ENCODE measurements at regions not wholly inside any gene's neighbourhood (a gene's known extent, or its start where the extent isn't known, plus 50 kb on each side); places are given as distances from the start of the nearest gene placed in this dataset.

DNA sequence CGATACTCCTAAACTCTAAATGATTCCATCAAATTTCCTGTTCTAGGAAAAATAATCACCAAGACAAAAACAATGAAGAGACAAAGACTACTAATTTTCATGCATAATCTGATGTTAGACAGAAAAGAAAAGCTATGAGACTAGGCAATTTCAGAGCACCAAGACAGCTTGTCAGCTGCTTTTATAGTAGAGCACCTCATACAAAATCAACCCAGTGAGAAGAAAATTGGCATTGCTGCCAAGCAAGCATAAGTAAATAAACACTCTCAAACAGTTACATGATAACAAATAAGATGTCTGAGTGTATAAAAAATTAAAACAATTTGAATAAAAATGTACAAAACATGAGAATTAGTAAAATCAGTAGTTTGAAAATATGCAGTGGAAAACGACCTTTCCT is 1544.6 kb downstream of the C4orf33 start:
- no peaks in the 10 kb centered on the region for H4K20me1 ChIP-seq (ENCODE audit: insufficient read depth, low read length)
- H2AFZ ChIP-seq (ENCODE audit: low read depth, low read length): no peak overlapping the region
- H3K9ac ChIP-seq (ENCODE audit: low read length): no peak overlapping the region
- no peaks in the 10 kb centered on the region for H3K4me1 ChIP-seq (ENCODE audit: low read length)
- H3K36me3 ChIP-seq (replicated peaks; ENCODE audit: low read depth, low read length): no peaks in the 10 kb centered on the region
- H3K27ac ChIP-seq (ENCODE audit: low read length): no peak overlapping the region
- H3K4me2 ChIP-seq (ENCODE audit: low read length): no peak overlapping the region
- no peaks in the 10 kb centered on the region for H3K9me3 ChIP-seq (ENCODE audit: insufficient read depth, low read length)
- TF ChIP-seq CTCF (IDR thresholded peaks at IDR 0.05; ENCODE audit: low read depth, low read length) (no peak), EZH2phosphoT487 (IDR thresholded peaks at IDR 0.05; ENCODE audit: low read depth) (no peak)
- no peaks in the 10 kb centered on the region for H3K79me2 ChIP-seq (ENCODE audit: low read length)
- H3K4me3 ChIP-seq (ENCODE audit: low read length): no peak overlapping the region
- H3K27me3 ChIP-seq (ENCODE audit: low read depth, low read length): no peaks in the 10 kb centered on the region

- no peaks in the 10 kb centered on the region for H3K36me3 ChIP-seq (replicated peaks; ENCODE audit: low read depth, low read length)
- H2AFZ ChIP-seq (ENCODE audit: low read depth, low read length): no peak overlapping the region
- no peaks in the 10 kb centered on the region for H3K9me3 ChIP-seq (ENCODE audit: insufficient read depth, low read length)
- TF ChIP-seq CTCF (IDR thresholded peaks at IDR 0.05; ENCODE audit: low read depth, low read length) (no peak), EZH2phosphoT487 (IDR thresholded peaks at IDR 0.05; ENCODE audit: low read depth) (no peak)
- H3K9ac ChIP-seq (ENCODE audit: low read length): no peak overlapping the region
- H3K27me3 ChIP-seq (ENCODE audit: low read depth, low read length): no peaks in the 10 kb centered on the region
- H3K4me2 ChIP-seq (ENCODE audit: low read length): no peak overlapping the region
- H3K4me1 ChIP-seq (ENCODE audit: low read length): no peaks in the 10 kb centered on the region
- no peaks in the 10 kb centered on the region for H4K20me1 ChIP-seq (ENCODE audit: insufficient read depth, low read length)
- H3K79me2 ChIP-seq (ENCODE audit: low read length): no peaks in the 10 kb centered on the region
- no peak overlapping the region for H3K4me3 ChIP-seq (ENCODE audit: low read length)
- H3K27ac ChIP-seq (ENCODE audit: low read length): no peak overlapping the region
These were observed 1550.9 kb downstream of the C4orf33 start for GRCh38 chr4:130646886-130647285.

- Histone ChIP-seq H3K9ac (ENCODE audit: low read length) (no peak overlapping the region), H3K4me1 (ENCODE audit: low read length) (no peaks in the 10 kb centered on the region), H3K9me3 (ENCODE audit: insufficient read depth, low read length) (no peaks in the 10 kb centered on the region), H3K27ac (ENCODE audit: low read length) (no peak overlapping the region), H3K4me3 (ENCODE audit: low read length) (no peak overlapping the region), H3K4me2 (ENCODE audit: low read length) (no peak overlapping the region), H2AFZ (ENCODE audit: low read depth, low read length) (no peak overlapping the region), H4K20me1 (ENCODE audit: insufficient read depth, low read length) (no peaks in the 10 kb centered on the region), H3K36me3 (replicated peaks; ENCODE audit: low read depth, low read length) (no peaks in the 10 kb centered on the region), H3K27me3 (ENCODE audit: low read depth, low read length) (no peaks in the 10 kb centered on the region), H3K79me2 (ENCODE audit: low read length) (no peaks in the 10 kb centered on the region)
- TF ChIP-seq EZH2phosphoT487 (IDR thresholded peaks at IDR 0.05; ENCODE audit: low read depth): no peak
- no peak for TF ChIP-seq CTCF (IDR thresholded peaks at IDR 0.05; ENCODE audit: low read depth, low read length)
These were observed 1552.6 kb downstream of the C4orf33 start for GRCh38 chr4:130648570-130648969.

GRCh38 chr4:130653842-130654241 is 1557.9 kb downstream of the C4orf33 start:
- Histone ChIP-seq H4K20me1 (ENCODE audit: insufficient read depth, low read length) (no peaks in the 10 kb centered on the region), H3K9me3 (ENCODE audit: insufficient read depth, low read length) (no peaks in the 10 kb centered on the region), H2AFZ (ENCODE audit: low read depth, low read length) (no peak overlapping the region), H3K4me2 (ENCODE audit: low read length) (no peak overlapping the region), H3K27me3 (ENCODE audit: low read depth, low read length) (no peaks in the 10 kb centered on the region), H3K36me3 (replicated peaks; ENCODE audit: low read depth, low read length) (no peaks in the 10 kb centered on the region), H3K79me2 (ENCODE audit: low read length) (no peaks in the 10 kb centered on the region), H3K9ac (ENCODE audit: low read length) (no peak overlapping the region), H3K4me1 (ENCODE audit: low read length) (no peaks in the 10 kb centered on the region), H3K4me3 (ENCODE audit: low read length) (no peak overlapping the region), H3K27ac (ENCODE audit: low read length) (no peak overlapping the region)
- TF ChIP-seq CTCF (IDR thresholded peaks at IDR 0.05; ENCODE audit: low read depth, low read length) (no peak), EZH2phosphoT487 (IDR thresholded peaks at IDR 0.05; ENCODE audit: low read depth) (no peak)

Data from OCI-LY3 (cell line).